Lower leg skin (tissue), 3 donors: ENCODE measurements at regions not wholly inside any gene's neighbourhood (a gene's known extent, or its start where the extent isn't known, plus 50 kb on each side); places are given as distances from the start of the nearest gene placed in this dataset.

Source experiments
- POLR2A ChIP-seq, 2 donors: fragments of 450-650 bp; IDR thresholded peaks; one replicate each; pipeline ENCODE4 v1.6.1; 2016 to 2017; ENCODE audit warnings: antibody characterized with exemption in 2 of 2, mild to moderate bottlenecking in 1 of 2, moderate library complexity in 1 of 2
- TF ChIP-seq, protein P1 (sequence below), 3 donors: fragments of 450-650 bp; IDR thresholded peaks; one replicate each; pipeline ENCODE4 v1.5.1; 2016; ENCODE audit warnings: antibody characterized with exemption in 3 of 3, mild to moderate bottlenecking in 3 of 3, moderate library complexity in 2 of 3

DNA sequence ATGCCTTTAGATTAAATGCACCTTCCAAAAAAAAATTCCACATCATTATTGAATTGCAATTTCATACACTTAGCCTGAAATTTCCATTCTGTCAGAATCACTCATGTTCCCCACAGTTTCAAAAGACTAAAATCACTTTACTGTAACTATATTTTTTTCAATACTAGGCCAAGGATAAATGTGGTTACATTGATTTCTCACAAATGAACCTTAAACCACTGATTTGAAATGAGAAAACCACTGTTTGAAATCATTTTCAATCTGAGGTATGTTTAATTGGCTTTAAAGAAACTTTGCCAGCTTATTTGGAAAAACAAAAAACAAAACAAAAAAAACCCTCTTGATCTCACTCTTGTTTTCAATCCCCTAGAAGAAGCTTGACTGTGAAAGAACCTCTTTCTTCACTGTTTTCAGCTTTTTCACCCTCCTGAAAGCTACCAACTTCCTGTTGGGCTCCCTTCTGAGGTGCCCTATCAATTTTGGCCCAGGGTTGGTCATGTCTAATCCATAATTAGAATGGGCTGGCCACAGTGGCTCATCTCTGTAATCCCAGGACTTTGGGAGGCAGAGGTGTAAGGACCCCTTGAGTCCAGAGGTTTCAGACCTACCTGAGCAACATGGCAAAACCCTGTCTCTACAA lies 242.5 kb downstream of the ADGRG6 start:
- TF ChIP-seq, protein P1, sequence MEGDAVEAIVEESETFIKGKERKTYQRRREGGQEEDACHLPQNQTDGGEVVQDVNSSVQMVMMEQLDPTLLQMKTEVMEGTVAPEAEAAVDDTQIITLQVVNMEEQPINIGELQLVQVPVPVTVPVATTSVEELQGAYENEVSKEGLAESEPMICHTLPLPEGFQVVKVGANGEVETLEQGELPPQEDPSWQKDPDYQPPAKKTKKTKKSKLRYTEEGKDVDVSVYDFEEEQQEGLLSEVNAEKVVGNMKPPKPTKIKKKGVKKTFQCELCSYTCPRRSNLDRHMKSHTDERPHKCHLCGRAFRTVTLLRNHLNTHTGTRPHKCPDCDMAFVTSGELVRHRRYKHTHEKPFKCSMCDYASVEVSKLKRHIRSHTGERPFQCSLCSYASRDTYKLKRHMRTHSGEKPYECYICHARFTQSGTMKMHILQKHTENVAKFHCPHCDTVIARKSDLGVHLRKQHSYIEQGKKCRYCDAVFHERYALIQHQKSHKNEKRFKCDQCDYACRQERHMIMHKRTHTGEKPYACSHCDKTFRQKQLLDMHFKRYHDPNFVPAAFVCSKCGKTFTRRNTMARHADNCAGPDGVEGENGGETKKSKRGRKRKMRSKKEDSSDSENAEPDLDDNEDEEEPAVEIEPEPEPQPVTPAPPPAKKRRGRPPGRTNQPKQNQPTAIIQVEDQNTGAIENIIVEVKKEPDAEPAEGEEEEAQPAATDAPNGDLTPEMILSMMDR (IDR thresholded peaks at IDR 0.05): no peak
- no peak for TF ChIP-seq POLR2A (IDR thresholded peaks at IDR 0.05)
